ENCODE measurements at regions not wholly inside any gene's neighbourhood (a gene's known extent, or its start where the extent isn't known, plus 50 kb on each side); places are given as distances from the start of the nearest gene placed in this dataset.

GRCh38 chr10:128286141-128286761, 160.0 kb upstream of the MKI67 start:
- no peaks in the 10 kb centered on the region for H3K4me1 ChIP-seq
- H3K36me3 ChIP-seq = no peaks in the 10 kb centered on the region
- WGBS, 2 donors = 46 to 57% methylated on average over 10 to 18 of the region's 22 CpGs
- DNase-seq = no peak
- no peaks in the 10 kb centered on the region for H3K9me3 ChIP-seq
- TF ChIP-seq POLR2A (IDR thresholded peaks at IDR 0.05) = no peak
- TF ChIP-seq, protein P1, sequence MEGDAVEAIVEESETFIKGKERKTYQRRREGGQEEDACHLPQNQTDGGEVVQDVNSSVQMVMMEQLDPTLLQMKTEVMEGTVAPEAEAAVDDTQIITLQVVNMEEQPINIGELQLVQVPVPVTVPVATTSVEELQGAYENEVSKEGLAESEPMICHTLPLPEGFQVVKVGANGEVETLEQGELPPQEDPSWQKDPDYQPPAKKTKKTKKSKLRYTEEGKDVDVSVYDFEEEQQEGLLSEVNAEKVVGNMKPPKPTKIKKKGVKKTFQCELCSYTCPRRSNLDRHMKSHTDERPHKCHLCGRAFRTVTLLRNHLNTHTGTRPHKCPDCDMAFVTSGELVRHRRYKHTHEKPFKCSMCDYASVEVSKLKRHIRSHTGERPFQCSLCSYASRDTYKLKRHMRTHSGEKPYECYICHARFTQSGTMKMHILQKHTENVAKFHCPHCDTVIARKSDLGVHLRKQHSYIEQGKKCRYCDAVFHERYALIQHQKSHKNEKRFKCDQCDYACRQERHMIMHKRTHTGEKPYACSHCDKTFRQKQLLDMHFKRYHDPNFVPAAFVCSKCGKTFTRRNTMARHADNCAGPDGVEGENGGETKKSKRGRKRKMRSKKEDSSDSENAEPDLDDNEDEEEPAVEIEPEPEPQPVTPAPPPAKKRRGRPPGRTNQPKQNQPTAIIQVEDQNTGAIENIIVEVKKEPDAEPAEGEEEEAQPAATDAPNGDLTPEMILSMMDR (IDR thresholded peaks at IDR 0.05) = no peak
- peaks cover 0 to 72% (median 0%) of the 10 kb centered on the region in 4 donors for H3K27me3 ChIP-seq
- intact Hi-C loops (cut with DNase I) = no loop called here
- no peak overlapping the region for H3K4me3 ChIP-seq
- no peak overlapping the region for H3K27ac ChIP-seq

DNA sequence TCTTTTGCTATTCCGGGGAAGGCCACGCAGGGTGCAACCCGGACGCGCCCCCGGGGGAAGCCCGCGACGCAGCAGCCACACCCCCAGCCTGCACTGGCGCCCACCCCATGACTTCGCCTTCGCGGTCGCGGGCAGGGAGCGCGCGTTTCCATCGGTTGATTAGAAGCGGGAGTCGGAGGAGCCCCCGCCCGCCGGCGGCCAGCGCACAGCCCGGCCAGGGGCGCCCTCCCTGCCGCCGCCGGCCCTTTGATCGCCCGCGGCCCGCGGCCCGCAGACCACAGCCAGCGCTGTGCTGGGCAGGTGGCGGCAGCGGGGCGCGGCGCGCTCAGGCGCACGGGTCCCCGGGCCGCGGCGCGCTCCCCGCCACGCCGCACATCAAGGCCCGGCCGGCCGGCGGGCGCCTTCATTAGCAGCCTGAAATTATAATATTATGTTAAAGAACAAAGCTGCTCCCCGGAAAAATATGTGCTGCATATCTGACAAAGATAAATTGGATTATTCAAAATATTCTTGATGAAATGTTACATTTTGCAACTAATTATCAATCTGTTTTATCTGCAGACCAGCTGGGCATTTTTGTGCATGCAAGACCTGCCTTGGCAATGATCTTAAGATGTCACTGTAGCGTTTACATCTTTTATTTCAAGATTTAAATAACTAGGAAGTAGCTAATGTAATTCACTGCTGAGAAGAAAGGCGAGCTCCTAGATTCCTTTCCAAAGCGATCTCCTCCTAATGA, 160.7 kb upstream of the MKI67 start:
- DNase-seq = no peak
- TF ChIP-seq, protein P1 (IDR thresholded peaks at IDR 0.05) = no peak
- TF ChIP-seq POLR2A (IDR thresholded peaks at IDR 0.05) = no peak
- Histone ChIP-seq H3K9me3 (no peaks in the 10 kb centered on the region), H3K4me3 (no peak overlapping the region), H3K27me3 (peaks cover 0 to 72% (median 0%) of the 10 kb centered on the region in 4 donors), H3K4me1 (no peaks in the 10 kb centered on the region), H3K27ac (no peak overlapping the region), H3K36me3 (no peaks in the 10 kb centered on the region)
- 17 to 23% methylated on average over 4 to 9 of the region's 63 CpGs for WGBS, 2 donors
- intact Hi-C loops (cut with DNase I) = no loop called here

GRCh38 chr10:128287921-128288320, 161.7 kb upstream of the MKI67 start:
- TF ChIP-seq, protein P1 (IDR thresholded peaks at IDR 0.05) = no peak
- TF ChIP-seq POLR2A (IDR thresholded peaks at IDR 0.05) = no peak
- no peaks in the 10 kb centered on the region for H3K9me3 ChIP-seq
- intact Hi-C loops (cut with DNase I) = no loop called here
- H3K27me3 ChIP-seq = peaks cover 0 to 72% (median 0%) of the 10 kb centered on the region in 4 donors
- H3K36me3 ChIP-seq = no peaks in the 10 kb centered on the region
- DNase-seq = no peak
- H3K27ac ChIP-seq = no peak overlapping the region
- 73 to 76% methylated on average over 6 of the region's 6 CpGs for WGBS, 2 donors
- no peak overlapping the region for H3K4me3 ChIP-seq
- no peaks in the 10 kb centered on the region for H3K4me1 ChIP-seq

DNA sequence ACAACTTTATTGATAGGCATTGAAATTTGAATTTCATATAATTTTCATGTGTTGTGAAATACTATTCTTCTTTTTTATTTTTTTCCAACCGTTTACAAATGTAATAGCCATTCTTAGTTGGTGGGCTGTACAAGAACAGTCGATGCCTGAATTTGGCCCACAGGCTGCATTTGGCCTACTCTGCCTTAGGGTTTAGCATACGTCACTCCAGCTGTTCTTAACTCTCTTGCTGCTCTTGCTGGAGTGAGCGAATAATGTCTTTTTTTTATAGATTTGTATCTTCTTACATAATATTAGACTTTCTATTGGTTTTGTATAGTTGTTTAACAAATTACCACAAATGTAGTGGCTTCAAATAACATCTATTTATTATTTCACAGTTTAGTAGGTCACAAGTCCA, 163.4 kb upstream of the MKI67 start:
- 66 to 72% methylated on average over 4 of the region's 4 CpGs for WGBS, 2 donors
- DNase-seq = no peak
- no peak for TF ChIP-seq POLR2A (IDR thresholded peaks at IDR 0.05)
- TF ChIP-seq, protein P1 (IDR thresholded peaks at IDR 0.05) = no peak
- H3K36me3 ChIP-seq = no peaks in the 10 kb centered on the region
- H3K4me1 ChIP-seq = no peaks in the 10 kb centered on the region
- no peak overlapping the region for H3K4me3 ChIP-seq
- H3K9me3 ChIP-seq = no peaks in the 10 kb centered on the region
- intact Hi-C loops (cut with DNase I) = no loop called here
- H3K27me3 ChIP-seq = peaks cover 0 to 69% (median 0%) of the 10 kb centered on the region in 4 donors
- H3K27ac ChIP-seq = no peak overlapping the region

DNA sequence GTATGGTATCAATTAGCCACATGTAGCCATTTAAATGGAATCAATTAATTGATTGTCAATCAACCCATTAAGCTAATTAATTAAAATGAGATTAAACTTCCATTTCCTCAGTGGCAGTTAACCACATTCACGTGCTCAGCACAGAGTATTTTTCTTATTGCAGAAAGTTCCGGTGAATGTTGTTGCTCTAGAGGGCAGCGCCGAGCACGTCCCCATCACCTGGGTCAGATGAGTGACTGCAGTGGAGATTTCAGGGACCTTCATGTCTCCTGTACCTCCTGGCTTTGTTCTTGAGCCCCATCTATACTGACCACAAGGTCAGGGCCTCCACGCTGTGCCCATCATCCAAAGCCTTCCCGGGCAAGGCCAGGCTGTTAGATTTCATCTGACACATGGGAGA, 168.8 kb upstream of the MKI67 start:
- TF ChIP-seq POLR2A (IDR thresholded peaks at IDR 0.05) = no peak
- TF ChIP-seq, protein P1 (IDR thresholded peaks at IDR 0.05) = no peak
- Histone ChIP-seq H3K27me3 (peaks cover 0 to 16% (median 0%) of the 10 kb centered on the region in 4 donors), H3K27ac (no peak overlapping the region), H3K9me3 (no peaks in the 10 kb centered on the region), H3K4me1 (no peaks in the 10 kb centered on the region), H3K4me3 (no peak overlapping the region), H3K36me3 (no peaks in the 10 kb centered on the region)
- intact Hi-C loops (cut with DNase I) = no loop called here
- WGBS, 2 donors = 78 to 80% methylated on average over 7 of the region's 7 CpGs
- no peak for DNase-seq
